GM18951 (cell line): ENCODE measurements at regions not wholly inside any gene's neighbourhood (a gene's known extent, or its start where the extent isn't known, plus 50 kb on each side); places are given as distances from the start of the nearest gene placed in this dataset.
A peak's percentile ranks its signal among the peaks of the same experiment; 100 is the strongest.

Experiments
- POLR2A ChIP-seq: IDR thresholded peaks from 4 replicates; pipeline ENCODE4 v1.6.1; 2011; ENCODE audit warnings: mild to moderate bottlenecking; ENCODE audit not compliant: insufficient read length, insufficient read depth; ENCODE audit errors: extremely low read depth
- in situ Hi-C: fragments of 300-500 bp; cut with MboI; formaldehyde crosslinking; loops from one replicate; pipeline ENCODE4 v1.12.0; 2022; ENCODE audit warnings: low sequenced_read_pairs, mixed read lengths, inconsistent platforms; ENCODE audit not compliant: unreplicated experiment

GRCh38 chr12:85445060-85445938 is 165.3 kb downstream of the ALX1 start:
- TF ChIP-seq POLR2A: no peak
- in situ Hi-C loops: no loop called here

DNA sequence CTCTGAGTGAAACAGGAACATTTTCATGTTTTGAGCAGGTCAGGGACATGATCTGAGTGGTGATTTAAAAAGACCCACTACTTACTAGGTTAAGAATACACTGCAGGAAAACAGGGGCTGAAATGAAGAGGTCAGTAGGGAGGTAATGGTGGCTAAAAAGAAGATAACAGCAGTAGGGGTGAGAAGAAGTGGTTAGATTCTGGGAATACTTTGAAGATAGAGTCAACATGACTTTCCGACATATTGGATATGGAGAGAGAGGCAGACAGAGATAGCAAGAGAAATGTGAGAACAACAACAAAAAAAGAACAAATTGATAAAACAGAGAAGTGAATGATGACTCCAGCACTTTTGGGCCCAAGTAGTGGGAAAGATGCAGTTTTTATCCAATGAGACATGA is 168.0 kb downstream of the ALX1 start:
- TF ChIP-seq POLR2A: no peak
- in situ Hi-C loops: no loop called here

DNA sequence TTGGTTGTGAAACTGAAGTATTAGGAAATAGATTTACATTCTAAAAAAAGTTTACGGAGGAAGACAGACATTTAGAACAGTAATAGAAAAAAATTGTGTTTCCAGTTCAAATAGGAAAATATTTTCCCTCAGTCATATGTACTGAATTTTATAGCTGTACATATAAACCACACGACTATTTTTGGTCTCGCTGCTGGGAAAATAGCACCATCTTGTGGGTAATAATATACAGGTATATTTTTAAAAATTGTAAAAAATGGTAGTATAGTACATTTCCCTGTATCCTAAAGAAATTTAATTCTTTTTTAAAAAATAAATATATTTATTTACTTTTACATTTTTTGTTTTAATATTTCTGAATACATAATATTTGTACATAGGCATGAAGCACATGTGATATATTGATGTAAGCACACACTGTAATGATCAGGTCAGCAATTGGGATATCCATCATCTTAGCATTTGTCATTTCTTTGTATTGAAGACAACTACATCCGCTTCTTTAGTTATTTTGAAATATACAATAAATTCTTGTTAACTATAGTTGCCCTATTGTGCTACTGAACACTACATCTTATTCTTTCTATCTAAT is 168.6 kb downstream of the ALX1 start:
- in situ Hi-C loops: no loop called here
- no peak for TF ChIP-seq POLR2A

- in situ Hi-C loops: no loop called here
Observed at GRCh38 chr12:85457016-85457415, 177.0 kb downstream of the ALX1 start.

DNA sequence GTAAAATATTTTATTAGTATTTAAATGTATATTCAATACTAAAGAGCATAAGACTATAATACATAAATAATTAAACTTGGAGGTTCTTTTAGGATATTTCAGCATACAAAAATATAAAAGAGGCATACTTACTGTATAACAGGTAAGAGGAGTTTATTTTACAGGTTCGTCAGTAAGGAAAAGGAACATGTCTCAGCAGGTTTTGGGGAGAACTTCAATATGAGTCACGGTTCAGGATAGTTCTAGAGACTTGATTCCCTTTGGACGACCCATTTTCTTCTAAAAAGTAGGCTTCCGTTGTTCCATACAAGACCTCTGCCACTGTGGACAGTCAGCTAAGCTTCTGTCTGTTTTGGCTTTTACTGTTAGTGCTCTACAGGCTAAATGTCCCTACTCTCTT is 181.1 kb downstream of the ALX1 start:
- in situ Hi-C loops: no loop called here

More at GRCh38 chr12:85457016-85457415, 177.0 kb downstream of the ALX1 start:
- no peak for TF ChIP-seq POLR2A

GRCh38 chr12:85462888-85463287 is 182.9 kb downstream of the ALX1 start:
- in situ Hi-C loops: no loop called here
- no peak for TF ChIP-seq POLR2A

More for the DNA sequence above, 181.1 kb downstream of the ALX1 start:
- TF ChIP-seq POLR2A: no peak

DNA sequence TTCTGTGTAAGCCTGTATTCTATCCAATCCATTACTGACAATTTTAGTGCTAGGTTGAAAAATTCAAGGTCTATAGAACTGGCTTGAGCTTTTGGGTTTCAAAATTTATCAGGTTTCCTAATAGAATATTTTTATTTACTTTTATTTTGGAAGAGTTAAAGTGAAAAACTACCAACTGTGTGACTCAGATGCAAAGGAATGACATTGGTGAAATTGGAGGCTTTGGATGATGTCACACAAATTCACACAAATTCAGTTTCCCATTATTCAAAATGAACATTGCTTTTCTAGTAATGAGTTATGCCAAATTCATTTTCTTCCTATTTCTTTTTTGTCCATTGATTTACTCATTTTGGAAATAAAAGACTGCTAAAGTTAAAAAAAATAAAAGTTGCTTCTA is 186.9 kb downstream of the ALX1 start:
- no peak for TF ChIP-seq POLR2A
- in situ Hi-C loops: no loop called here

GRCh38 chr12:85468356-85469157 is 188.5 kb downstream of the ALX1 start:
- no peak for TF ChIP-seq POLR2A
- in situ Hi-C loops: no loop called here

GRCh38 chr12:85469158-85470086 is 189.4 kb downstream of the ALX1 start:
- in situ Hi-C loops: loop anchor here (10.0 kb wide), 1 partner anchor 395 kb away; no protein-coding TSS in a partner anchor
- TF ChIP-seq POLR2A: peak; percentile 20

DNA sequence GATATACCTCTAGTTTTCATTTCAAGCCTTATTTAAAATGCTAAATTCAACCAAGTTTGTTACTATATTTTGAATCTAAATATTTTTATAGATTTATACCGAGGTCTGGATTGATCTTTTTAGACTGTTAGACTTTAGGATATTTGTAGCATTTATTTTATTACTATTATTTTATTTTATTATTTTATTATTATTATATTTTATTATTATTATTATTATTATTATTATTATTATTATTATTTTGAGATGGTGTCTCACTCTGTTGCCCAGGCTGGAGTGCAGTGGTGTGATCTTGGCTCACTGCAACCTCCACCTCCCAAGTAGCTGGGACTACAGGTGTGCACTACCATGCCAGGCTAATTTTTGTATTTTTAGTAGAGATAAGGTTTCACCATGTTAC is 195.3 kb downstream of the ALX1 start:
- in situ Hi-C loops: loop anchor here (10.0 kb wide), 1 partner anchor 390 kb away; no protein-coding TSS in a partner anchor

GRCh38 chr12:85476756-85477155 is 196.7 kb downstream of the ALX1 start:
- in situ Hi-C loops: loop anchor here (10.0 kb wide), 1 partner anchor 388 kb away; no protein-coding TSS in a partner anchor
- no peak for TF ChIP-seq POLR2A

DNA sequence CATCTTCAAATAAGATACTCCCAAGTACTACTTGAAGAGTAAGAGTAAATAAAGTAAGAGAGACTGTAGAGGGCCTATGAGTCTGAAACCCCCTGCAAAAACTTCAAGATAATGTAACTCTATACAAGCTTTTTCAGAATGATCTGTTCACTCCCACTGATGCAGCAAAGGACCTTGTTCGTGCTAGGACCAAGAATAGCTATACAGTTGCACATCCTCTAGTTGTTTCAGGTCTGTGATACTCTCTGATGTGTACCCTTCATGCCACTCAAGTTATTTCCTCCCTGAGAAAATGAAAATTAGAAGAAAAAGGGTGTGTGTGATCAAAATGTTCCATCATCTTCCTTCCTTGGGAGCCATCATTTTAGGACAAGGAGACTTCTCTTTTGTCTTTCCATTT is 204.4 kb downstream of the ALX1 start:
- in situ Hi-C loops: no loop called here
- no peak for TF ChIP-seq POLR2A

- TF ChIP-seq POLR2A: no peak
- in situ Hi-C loops: no loop called here
Observed at GRCh38 chr12:85489194-85489593, 209.2 kb downstream of the ALX1 start.

DNA sequence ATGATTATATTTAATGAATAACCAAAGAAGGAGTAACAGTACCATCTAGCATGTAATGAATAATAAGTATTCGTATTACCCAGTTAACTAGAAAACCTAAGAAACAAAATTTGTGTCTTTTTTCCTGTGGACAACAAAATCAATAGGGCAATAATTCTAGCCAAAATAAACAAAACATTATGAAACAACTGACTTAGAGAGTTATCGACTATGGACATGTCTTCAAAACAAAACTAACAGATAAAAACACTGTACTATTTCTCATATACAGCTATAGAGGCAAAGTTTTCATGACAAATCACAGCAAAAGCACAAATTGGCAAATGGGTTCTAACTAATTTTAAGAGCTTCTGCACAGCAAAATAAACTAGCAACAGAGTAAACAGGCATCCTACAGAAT is 224.1 kb downstream of the ALX1 start:
- no peak for TF ChIP-seq POLR2A
- in situ Hi-C loops: no loop called here
